Astrocyte of the hippocampus (primary cell): ENCODE measurements at regions not wholly inside any gene's neighbourhood (a gene's known extent, or its start where the extent isn't known, plus 50 kb on each side); places are given as distances from the start of the nearest gene placed in this dataset.

Source experiments
- DNase-seq: peaks from one replicate; pipeline ENCODE4 v3.0.0; 2011; ENCODE audit warnings: low read depth, low spot score

GRCh38 chr15:46242935-46243334 lies 608.1 kb downstream of the SQOR start:
- no peak for DNase-seq

GRCh38 chr15:46251903-46252302 lies 617.1 kb downstream of the SQOR start:
- DNase-seq = no peak

- no peak for DNase-seq
Observed at GRCh38 chr15:46258056-46258455, 623.2 kb downstream of the SQOR start.

- no peak for DNase-seq
Observed at GRCh38 chr15:46260937-46261336, 626.1 kb downstream of the SQOR start.

GRCh38 chr15:46265664-46266347 lies 631.0 kb downstream of the SQOR start:
- DNase-seq = no peak

- DNase-seq = no peak
Observed at GRCh38 chr15:46266661-46267060, 631.8 kb downstream of the SQOR start.

GRCh38 chr15:46270481-46271147 lies 635.8 kb downstream of the SQOR start:
- no peak for DNase-seq

- DNase-seq = no peak
Observed at GRCh38 chr15:46275701-46276100, 640.9 kb downstream of the SQOR start.

- no peak for DNase-seq
Observed at GRCh38 chr15:46277451-46277850, 642.6 kb downstream of the SQOR start.

- no peak for DNase-seq
Observed at GRCh38 chr15:46278062-46278461, 643.2 kb downstream of the SQOR start.

- DNase-seq = no peak
Observed at GRCh38 chr15:46278486-46279090, 643.8 kb downstream of the SQOR start.

GRCh38 chr15:46280762-46281542 lies 646.1 kb downstream of the SQOR start:
- no peak for DNase-seq

- no peak for DNase-seq
Observed at GRCh38 chr15:46293550-46293949, 658.7 kb downstream of the SQOR start.

GRCh38 chr15:46296002-46296401 lies 661.2 kb downstream of the SQOR start:
- DNase-seq = no peak

- no peak for DNase-seq
Observed at GRCh38 chr15:46296797-46297196, 662.0 kb downstream of the SQOR start.

- DNase-seq = no peak
Observed at GRCh38 chr15:46297766-46298165, 662.9 kb downstream of the SQOR start.

GRCh38 chr15:46300716-46301115 lies 665.9 kb downstream of the SQOR start:
- DNase-seq = no peak

- no peak for DNase-seq
Observed at GRCh38 chr15:46301291-46301690, 666.5 kb downstream of the SQOR start.

GRCh38 chr15:46301826-46302225 lies 667.0 kb downstream of the SQOR start:
- DNase-seq = no peak

- no peak for DNase-seq
Observed at GRCh38 chr15:46304321-46304720, 669.5 kb downstream of the SQOR start.

GRCh38 chr15:46307746-46308145 lies 672.9 kb downstream of the SQOR start:
- DNase-seq = no peak

- no peak for DNase-seq
Observed at GRCh38 chr15:46309914-46310313, 675.1 kb downstream of the SQOR start.
